Testis (tissue), 2 donors: ENCODE measurements at regions not wholly inside any gene's neighbourhood (a gene's known extent, or its start where the extent isn't known, plus 50 kb on each side); places are given as distances from the start of the nearest gene placed in this dataset.

ENCODE experiments used
- CTCF ChIP-seq, 3 experiments: fragments of 450-650 bp in 2 of 3; fragments of 200-600 bp in 1 of 3; sonication (generic) in 1 of 3; IDR thresholded peaks; one replicate each; pipeline ENCODE4 v1.5.1; 2016 to 2019; ENCODE audit warnings: antibody characterized with exemption in 3 of 3, mild to moderate bottlenecking in 2 of 3, moderate library complexity in 1 of 3
- POLR2A ChIP-seq: fragments of 450-650 bp; IDR thresholded peaks from one replicate; pipeline ENCODE4 v1.6.1; 2017; ENCODE audit warnings: antibody characterized with exemption, mild to moderate bottlenecking, moderate library complexity

GRCh38 chr16:52301026-52301425, 245.9 kb downstream of the TOX3 start:
- no peak for TF ChIP-seq CTCF (IDR thresholded peaks at IDR 0.05)
- no peak for TF ChIP-seq POLR2A
